HepG2 (cell line): ENCODE measurements at regions not wholly inside any gene's neighbourhood (a gene's known extent, or its start where the extent isn't known, plus 50 kb on each side); places are given as distances from the start of the nearest gene placed in this dataset.

Experiments used
- ATAC-seq: fragments of 200-7000 bp; cut with Tn5 transposase; 3 replicates; pipeline ENCODE4 v1.9.1; 2020; ENCODE audit warnings: mild to moderate bottlenecking, moderate library complexity
- BruUV-seq: library from RNA; stranded (reverse); fragments of 400-500 nt; replicated peaks from 2 replicates; lab custom pipeline; 2021; lab: Mats Ljungman, UMichigan
- CTCF ChIA-PET: fragments of 300-600 bp; formaldehyde crosslinking; extraction: SDS; loops from one replicate; lab custom pipeline; 2021; ENCODE audit warnings: low total read pairs, inconsistent platforms, low intra/inter-chr PET ratio; lab: Yijun Ruan, JAX
- POLR2A ChIA-PET: fragments of 350-600 bp; sonication (Branson Sonifier 250); formaldehyde crosslinking; loops from one replicate; lab custom pipeline; 2020; ENCODE audit warnings: antibody characterized with exemption, inconsistent platforms; lab: Yijun Ruan, JAX
- DNase-seq: peaks from one replicate; pipeline ENCODE4 v3.0.0-alpha.2; 2015; ENCODE audit warnings: low spot score
- FAIRE-seq: peaks from 3 replicates; lab custom pipeline; 2011; peaks lifted over from hg19 to GRCh38; lab: Jason Lieb, UNC
- H2AFZ ChIP-seq: one replicate; pipeline ENCODE4 v1.6.1; 2011; ENCODE audit warnings: low read length, inconsistent platforms
- H3K27ac ChIP-seq: fragments of 300-600 bp; 3 replicates; pipeline ENCODE4 v1.8.0; 2011; ENCODE audit warnings: mixed run types, mild to moderate bottlenecking, mixed read lengths, low read length, inconsistent platforms; ENCODE audit not compliant: insufficient read depth; ENCODE audit errors: extremely low read length
- H3K27me3 ChIP-seq, 2 experiments: fragments of 200-600 bp in 1 of 2; 2 replicates in 1 of 2; 3 replicates in 1 of 2; pipeline versions ENCODE4 v1.6.0 to v1.8.0; 2011; ENCODE audit warnings: low read length in 2 of 2, mild to moderate bottlenecking in 2 of 2, moderate library complexity in 2 of 2, inconsistent platforms in 1 of 2; ENCODE audit not compliant: insufficient read depth in 2 of 2, control insufficient read depth in 1 of 2
- H3K36me3 ChIP-seq, 2 experiments: fragments of 200-600 bp in 1 of 2; replicated peaks in 1 of 2; 2 replicates in 1 of 2; 3 replicates in 1 of 2; pipeline versions ENCODE4 v1.5.1 to v1.8.0; 2011; ENCODE audit warnings: low read length in 2 of 2, inconsistent platforms in 1 of 2; ENCODE audit not compliant: insufficient read depth in 2 of 2, control insufficient read depth in 1 of 2
- H3K4me1 ChIP-seq: 2 replicates; pipeline ENCODE4 v1.5.1; 2012; ENCODE audit warnings: low read length, inconsistent platforms; ENCODE audit not compliant: insufficient read depth
- H3K4me2 ChIP-seq: 2 replicates; pipeline ENCODE4 v1.6.0; 2011; ENCODE audit warnings: low read depth, low read length, inconsistent platforms
- H3K4me3 ChIP-seq, 3 experiments: fragments of 200-600 bp in 1 of 3; sonication (generic), shearing (Covaris generic) in 1 of 3; replicated peaks in 1 of 3; 2 replicates each; pipeline ENCODE4 v1.5.1; 2011 to 2016; ENCODE audit warnings: low read length in 3 of 3, inconsistent platforms in 2 of 3, low read depth in 2 of 3, mild to moderate bottlenecking in 2 of 3, control low read depth in 1 of 3, mixed read lengths in 1 of 3; ENCODE audit not compliant: insufficient read depth in 1 of 3
- H3K79me2 ChIP-seq: one replicate; pipeline ENCODE4 v1.6.1; 2011; ENCODE audit warnings: low read length, inconsistent platforms; ENCODE audit not compliant: insufficient read depth
- H3K9ac ChIP-seq: 2 replicates; pipeline ENCODE4 v1.6.0; 2011; ENCODE audit warnings: mild to moderate bottlenecking, low read depth, low read length, inconsistent platforms; ENCODE audit not compliant: insufficient read depth
- H3K9me3 ChIP-seq: 2 replicates; pipeline ENCODE4 v1.5.1; 2012; ENCODE audit warnings: mild to moderate bottlenecking, low read length
- H4K20me1 ChIP-seq: 2 replicates; pipeline ENCODE4 v1.6.0; 2011; ENCODE audit warnings: inconsistent platforms, mild to moderate bottlenecking, low read length, moderate library complexity; ENCODE audit not compliant: insufficient read depth
- NCOA2 ChIP-seq: sonication (generic); formaldehyde crosslinking; IDR thresholded peaks from 2 replicates; pipeline ENCODE4 v1.8.0; 2022; ENCODE audit warnings: inconsistent platforms
- NKX3-1 ChIP-seq: sonication (generic); formaldehyde crosslinking; IDR thresholded peaks from 2 replicates; pipeline ENCODE4 v1.5.0; 2020; ENCODE audit warnings: missing genetic modification reagents
- NR2F6 ChIP-seq, 2 experiments: IDR thresholded peaks; 2 replicates each; pipeline ENCODE4 v1.6.1; 2016; ENCODE audit warnings: antibody characterized with exemption in 1 of 2, mild to moderate bottlenecking in 1 of 2
- RBM22 ChIP-seq: fragments of 200-400 bp; formaldehyde crosslinking; optimal IDR thresholded peaks from 2 replicates; pipeline ENCODE3; 2017; ENCODE audit warnings: mild to moderate bottlenecking, low read length, moderate library complexity
- SP5 ChIP-seq: IDR thresholded peaks from 2 replicates; pipeline ENCODE4 v1.6.1; 2016; ENCODE audit warnings: low read depth, borderline replicate concordance
- TRIM22 ChIP-seq: fragments of 450-650 bp; IDR thresholded peaks from 2 replicates; pipeline ENCODE4 v1.6.1; 2017
- ZNF260 ChIP-seq: sonication (generic); formaldehyde crosslinking; IDR thresholded peaks from 2 replicates; pipeline ENCODE4 v1.4.0; 2020; ENCODE audit warnings: missing genetic modification reagents, low read depth, mild to moderate bottlenecking, borderline replicate concordance
- ZNF30 ChIP-seq: sonication (generic); formaldehyde crosslinking; IDR thresholded peaks from 2 replicates; pipeline ENCODE4 v1.5.0; 2020; ENCODE audit warnings: mild to moderate bottlenecking, missing genetic modification reagents
- ZNF550 ChIP-seq: sonication (generic); formaldehyde crosslinking; IDR thresholded peaks from 2 replicates; pipeline ENCODE4 v1.4.0; 2020; ENCODE audit warnings: mild to moderate bottlenecking, missing genetic modification reagents, borderline replicate concordance
- ZNF563 ChIP-seq: sonication (generic); formaldehyde crosslinking; IDR thresholded peaks from 2 replicates; pipeline ENCODE4 v1.8.0; 2022; ENCODE audit warnings: mild to moderate bottlenecking, moderate library complexity, missing genetic modification reagents
- ZNF841 ChIP-seq: sonication (generic); formaldehyde crosslinking; IDR thresholded peaks from 2 replicates; pipeline ENCODE4 v1.8.1; 2023; ENCODE audit warnings: missing genetic modification reagents, borderline replicate concordance
- ZSCAN22 ChIP-seq: sonication (generic); formaldehyde crosslinking; IDR thresholded peaks from 2 replicates; pipeline ENCODE4 v1.4.0; 2020; ENCODE audit warnings: mild to moderate bottlenecking, missing genetic modification reagents
- WGBS: methylation state at CpG from one replicate; pipeline ENCODE4 v1.1.6; 2017; ENCODE audit warnings: low lambda C conversion rate; 5-methylcytosine and 5-hydroxymethylcytosine counted together
- in situ Hi-C: cut with HindIII; loops from 2 replicates; pipeline ENCODE4 v1.10.0; 2017; ENCODE audit warnings: low pct_unique_long_range_greater_than_20kb; ENCODE audit not compliant: extremely low pct_ligation_motif_present
- intact Hi-C: fragments of 100-400 bp; cut with micrococcal nuclease; formaldehyde crosslinking; loops from one replicate; pipeline ENCODE4 v1.10.0; 2022; ENCODE audit not compliant: unreplicated experiment
- TF ChIP-seq, protein P1 (sequence below): sonication (generic); formaldehyde crosslinking; IDR thresholded peaks from 2 replicates; pipeline ENCODE4 v1.4.0; 2020; ENCODE audit warnings: missing genetic modification reagents
- TF ChIP-seq, protein P2 (sequence below): sonication (generic); formaldehyde crosslinking; IDR thresholded peaks from 2 replicates; pipeline ENCODE4 v1.5.0; 2020; ENCODE audit warnings: mild to moderate bottlenecking, missing genetic modification reagents, moderate library complexity

DNA sequence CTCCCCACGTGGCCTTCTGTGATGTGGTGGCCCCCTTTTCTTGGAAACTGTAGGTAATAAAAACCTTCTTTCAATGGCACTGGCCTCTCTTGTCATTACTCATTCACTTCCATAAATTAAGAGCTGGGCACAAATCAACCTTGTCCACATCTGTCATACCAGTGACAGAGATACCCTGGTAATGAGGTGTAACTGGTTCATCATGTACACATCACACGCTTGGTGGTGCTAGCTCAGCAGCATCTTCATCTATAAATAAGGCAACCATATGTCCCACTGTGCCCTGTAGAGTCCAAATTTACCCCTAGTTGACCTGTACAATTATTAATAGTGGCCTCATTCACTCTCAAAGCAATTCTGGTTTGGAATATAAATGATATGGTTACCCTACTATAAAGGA is 245.6 kb downstream of the HIVEP2 start:
- FAIRE-seq (no peak), DNase-seq (no peak), ATAC-seq (no peak)
- no peak overlapping the region for H3K27ac ChIP-seq
- POLR2A ChIA-PET, result no interaction called here
- no peaks in the 10 kb centered on the region for H3K79me2 ChIP-seq
- in situ Hi-C loops (no loop called here), intact Hi-C loops (loop anchor here (5.0 kb wide), 1 partner anchor 228 kb away; no protein-coding TSS in a partner anchor)
- TF ChIP-seq NKX3-1 (CRISPR knock-in tag) (no peak), ZNF260 (CRISPR knock-in tag) (no peak), TRIM22 (no peak), NCOA2 (CRISPR knock-in tag) (no peak), RBM22 (no peak), NR2F6 (IDR thresholded peaks at IDR 0.05) (no peak), NR2F6 (CRISPR knock-in tag; IDR thresholded peaks at IDR 0.05) (no peak), ZNF550 (CRISPR knock-in tag) (no peak), ZNF841 (CRISPR knock-in tag) (no peak), ZNF563 (CRISPR knock-in tag) (no peak), SP5 (CRISPR knock-in tag) (no peak), ZNF30 (CRISPR knock-in tag) (no peak), ZSCAN22 (CRISPR knock-in tag) (no peak)
- TF ChIP-seq, protein P1, sequence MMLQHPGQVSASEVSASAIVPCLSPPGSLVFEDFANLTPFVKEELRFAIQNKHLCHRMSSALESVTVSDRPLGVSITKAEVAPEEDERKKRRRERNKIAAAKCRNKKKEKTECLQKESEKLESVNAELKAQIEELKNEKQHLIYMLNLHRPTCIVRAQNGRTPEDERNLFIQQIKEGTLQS, result no peak
- TF ChIP-seq, protein P2, sequence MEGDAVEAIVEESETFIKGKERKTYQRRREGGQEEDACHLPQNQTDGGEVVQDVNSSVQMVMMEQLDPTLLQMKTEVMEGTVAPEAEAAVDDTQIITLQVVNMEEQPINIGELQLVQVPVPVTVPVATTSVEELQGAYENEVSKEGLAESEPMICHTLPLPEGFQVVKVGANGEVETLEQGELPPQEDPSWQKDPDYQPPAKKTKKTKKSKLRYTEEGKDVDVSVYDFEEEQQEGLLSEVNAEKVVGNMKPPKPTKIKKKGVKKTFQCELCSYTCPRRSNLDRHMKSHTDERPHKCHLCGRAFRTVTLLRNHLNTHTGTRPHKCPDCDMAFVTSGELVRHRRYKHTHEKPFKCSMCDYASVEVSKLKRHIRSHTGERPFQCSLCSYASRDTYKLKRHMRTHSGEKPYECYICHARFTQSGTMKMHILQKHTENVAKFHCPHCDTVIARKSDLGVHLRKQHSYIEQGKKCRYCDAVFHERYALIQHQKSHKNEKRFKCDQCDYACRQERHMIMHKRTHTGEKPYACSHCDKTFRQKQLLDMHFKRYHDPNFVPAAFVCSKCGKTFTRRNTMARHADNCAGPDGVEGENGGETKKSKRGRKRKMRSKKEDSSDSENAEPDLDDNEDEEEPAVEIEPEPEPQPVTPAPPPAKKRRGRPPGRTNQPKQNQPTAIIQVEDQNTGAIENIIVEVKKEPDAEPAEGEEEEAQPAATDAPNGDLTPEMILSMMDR (CRISPR knock-in tag), result no peak
- peaks cover 2 to 22% of the 10 kb centered on the region in 2 experiments; a peak in 4 of 5 replicates for H3K27me3 ChIP-seq
- H3K4me3 ChIP-seq, result no peak overlapping the region
- 4% methylated on average over 2 of the region's 2 CpGs for WGBS
- peaks cover 12% of the 10 kb centered on the region for H3K4me1 ChIP-seq
- H4K20me1 ChIP-seq, result no peaks in the 10 kb centered on the region
- no peak overlapping the region for H3K4me2 ChIP-seq
- H3K9ac ChIP-seq, result no peak overlapping the region
- no peak overlapping the region for H2AFZ ChIP-seq
- BruUV-seq, result no TSS peak
- CTCF ChIA-PET, result no interaction called here
- no peaks in the 10 kb centered on the region for H3K36me3 ChIP-seq
- no peaks in the 10 kb centered on the region for H3K9me3 ChIP-seq
